LNCaP clone FGC (cell line): ENCODE measurements at regions not wholly inside any gene's neighbourhood (a gene's known extent, or its start where the extent isn't known, plus 50 kb on each side); places are given as distances from the start of the nearest gene placed in this dataset.

Source experiments
- DNase-seq: peaks from one replicate; pipeline ENCODE4 v3.0.0-alpha.2; 2011; ENCODE audit warnings: low read depth
- H3K4me3 ChIP-seq: 2 replicates; pipeline ENCODE4 v1.5.1; 2011; ENCODE audit warnings: mild to moderate bottlenecking, low read depth, low read length, control low read depth
- CTCF ChIP-seq: IDR thresholded peaks from 2 replicates; pipeline ENCODE4 v1.5.1; 2012; ENCODE audit warnings: mild to moderate bottlenecking; ENCODE audit not compliant: control insufficient read depth, insufficient read depth; ENCODE audit errors: extremely low read depth

DNA sequence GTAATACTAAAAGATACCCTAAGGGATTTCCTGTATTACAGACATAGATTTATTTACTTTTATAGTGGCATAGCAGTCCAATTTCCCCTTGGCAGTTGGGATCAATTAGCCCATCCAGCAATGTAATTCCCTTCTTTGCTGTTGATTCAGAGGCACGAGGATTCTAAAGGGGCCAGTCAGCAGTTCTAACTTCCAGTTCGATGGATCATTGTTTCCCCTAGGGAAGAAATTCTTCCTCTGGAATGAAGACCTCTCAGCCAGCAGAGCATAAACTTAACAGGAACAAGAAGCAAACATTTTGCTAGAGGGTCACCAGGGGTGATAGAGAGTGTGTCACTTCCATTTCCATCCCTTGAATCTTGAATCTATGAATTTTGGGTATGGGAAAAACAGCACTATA, 395.7 kb upstream of the NOVA1 start:
- H3K4me3 ChIP-seq, result no peak overlapping the region
- no peak for DNase-seq
- TF ChIP-seq CTCF, result no peak

DNA sequence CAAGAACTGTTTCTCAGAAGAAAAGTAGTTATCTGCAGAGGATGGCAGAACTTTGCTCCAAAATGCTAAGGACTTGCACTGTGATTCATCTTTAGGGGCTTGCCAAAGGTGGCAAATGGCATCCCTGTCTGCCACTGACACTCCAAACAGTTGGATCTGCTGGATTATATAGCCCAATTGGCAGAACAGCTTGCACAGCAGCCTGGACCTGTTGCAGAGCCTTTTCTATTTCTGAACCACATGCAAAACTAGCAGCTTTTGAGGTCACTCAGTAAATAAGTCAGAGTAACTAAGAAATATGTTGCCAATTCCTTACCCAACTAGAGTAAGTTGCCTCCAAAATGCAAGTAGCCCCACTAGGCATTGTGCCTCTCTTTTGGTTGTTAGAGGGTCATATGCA, 397.5 kb upstream of the NOVA1 start:
- no peak overlapping the region for H3K4me3 ChIP-seq
- no peak for TF ChIP-seq CTCF
- no peak for DNase-seq

- DNase-seq, result no peak
- H3K4me3 ChIP-seq, result no peak overlapping the region
- no peak for TF ChIP-seq CTCF
Measured at GRCh38 chr14:26996246-26996645, 398.4 kb upstream of the NOVA1 start.

DNA sequence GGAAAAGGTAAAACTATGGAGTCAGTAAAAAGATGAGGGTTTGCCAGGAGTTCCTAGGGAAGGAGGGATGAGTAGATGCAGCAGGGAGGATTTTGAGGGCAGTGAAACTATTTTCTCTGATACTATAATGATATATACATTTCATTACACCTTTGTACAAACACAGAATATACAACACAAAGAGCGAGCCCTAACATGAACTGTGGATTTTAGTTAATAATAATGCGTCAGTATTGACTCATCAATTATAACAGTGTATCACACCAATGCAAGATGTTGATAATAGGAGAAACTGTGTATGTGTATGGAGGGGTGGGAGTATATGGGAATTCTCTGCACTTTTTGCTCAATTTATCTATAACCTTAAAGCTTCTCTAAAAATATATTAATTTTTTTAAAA, 404.3 kb upstream of the NOVA1 start:
- TF ChIP-seq CTCF, result no peak
- H3K4me3 ChIP-seq, result no peak overlapping the region
- no peak for DNase-seq

DNA sequence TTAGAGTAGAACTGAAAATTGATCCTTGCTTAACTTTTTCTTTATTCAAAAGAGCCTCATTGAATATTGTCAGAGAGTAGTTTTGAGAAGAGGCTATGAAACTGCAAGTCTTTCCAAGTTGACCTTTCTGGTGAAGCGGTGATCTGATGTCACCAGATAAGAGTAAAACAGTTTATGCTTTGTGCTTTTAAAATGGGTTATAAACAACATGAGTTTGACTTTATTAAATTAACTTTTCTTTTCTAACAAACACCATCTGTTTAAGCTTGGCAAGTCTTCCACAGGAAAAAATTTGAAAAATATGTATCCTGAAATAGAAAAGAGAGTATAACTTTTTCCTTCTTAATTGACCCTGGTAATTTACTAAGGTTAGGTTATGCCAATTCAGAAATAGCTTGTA, 408.7 kb upstream of the NOVA1 start:
- TF ChIP-seq CTCF, result no peak
- DNase-seq, result no peak
- no peak overlapping the region for H3K4me3 ChIP-seq

GRCh38 chr14:27008187-27008586, 410.4 kb upstream of the NOVA1 start:
- no peak for DNase-seq
- TF ChIP-seq CTCF, result no peak
- H3K4me3 ChIP-seq, result no peak overlapping the region

DNA sequence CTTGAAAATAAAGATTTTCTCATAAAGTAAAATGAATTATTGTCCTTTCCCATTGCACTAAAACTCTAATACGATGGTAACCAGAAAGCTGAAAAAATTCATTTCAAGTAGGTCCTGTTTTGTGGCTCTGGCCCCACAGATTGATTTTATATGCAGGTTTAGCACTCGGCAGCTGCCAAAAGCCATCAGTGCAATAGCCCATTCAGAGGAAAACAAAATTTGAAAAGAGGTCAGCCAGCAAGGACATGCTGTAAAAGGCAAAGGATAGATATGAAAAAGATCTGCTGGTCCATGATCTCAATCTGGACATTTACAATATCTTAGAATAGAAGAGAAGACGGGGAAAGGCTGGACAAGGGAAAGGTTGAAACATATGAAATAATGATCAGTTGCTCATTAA, 414.8 kb upstream of the NOVA1 start:
- DNase-seq, result no peak
- H3K4me3 ChIP-seq, result no peak overlapping the region
- no peak for TF ChIP-seq CTCF
